Left ventricle myocardium inferior (tissue), 1 donor: ENCODE measurements at regions not wholly inside any gene's neighbourhood (a gene's known extent, or its start where the extent isn't known, plus 50 kb on each side); places are given as distances from the start of the nearest gene placed in this dataset.

Experiments used
- DNase-seq: peaks from one replicate; pipeline ENCODE4 v3.0.0-alpha.2; 2020
- H3K27ac ChIP-seq: fragments of 200-600 bp; replicated peaks from 2 replicates; pipeline ENCODE4 v1.8.0; 2021
- H3K27me3 ChIP-seq: fragments of 200-600 bp; 2 replicates; pipeline ENCODE4 v1.8.0; 2021; ENCODE audit warnings: low read depth
- H3K36me3 ChIP-seq: fragments of 200-600 bp; 2 replicates; pipeline ENCODE4 v1.8.0; 2021
- H3K4me1 ChIP-seq: fragments of 200-600 bp; 2 replicates; pipeline ENCODE4 v1.8.0; 2021
- H3K4me3 ChIP-seq: fragments of 200-600 bp; 2 replicates; pipeline ENCODE4 v1.8.0; 2021; ENCODE audit warnings: mild to moderate bottlenecking, moderate library complexity
- H3K9me3 ChIP-seq: fragments of 200-600 bp; replicated peaks from 2 replicates; pipeline ENCODE4 v1.8.0; 2021
- intact Hi-C: fragments of 100-400 bp; cut with micrococcal nuclease; formaldehyde crosslinking; loops from one replicate; pipeline ENCODE4 v1.11.0; 2022
- TF ChIP-seq, protein P1 (sequence below): fragments of 200-600 bp; IDR thresholded peaks from 2 replicates; pipeline ENCODE4 v1.8.0; 2021; ENCODE audit warnings: antibody characterized with exemption, mild to moderate bottlenecking, borderline replicate concordance
- donor health status: DM: no; HTN: yes; CAD: no; lungs with severe emphysema.

DNA sequence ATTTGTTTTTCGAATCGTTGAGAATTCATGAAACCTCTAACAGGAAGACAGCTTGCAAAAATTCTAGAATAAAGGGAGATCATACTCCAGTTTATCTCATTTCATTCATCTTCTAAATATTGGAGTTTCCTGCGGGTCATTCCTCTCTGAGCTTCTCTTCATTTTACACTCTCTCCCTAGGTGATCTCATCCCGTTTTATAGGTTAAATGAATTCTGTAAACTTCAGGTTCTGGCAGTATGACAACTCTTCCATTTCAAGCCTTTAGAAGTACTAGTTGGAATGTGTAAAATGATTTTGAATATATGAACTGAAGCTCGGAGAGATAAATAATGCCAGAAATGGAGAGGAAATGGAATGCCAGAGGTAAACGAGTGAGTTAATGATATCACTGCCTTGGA lies 312.4 kb downstream of the METTL4 start:
- TF ChIP-seq, protein P1, sequence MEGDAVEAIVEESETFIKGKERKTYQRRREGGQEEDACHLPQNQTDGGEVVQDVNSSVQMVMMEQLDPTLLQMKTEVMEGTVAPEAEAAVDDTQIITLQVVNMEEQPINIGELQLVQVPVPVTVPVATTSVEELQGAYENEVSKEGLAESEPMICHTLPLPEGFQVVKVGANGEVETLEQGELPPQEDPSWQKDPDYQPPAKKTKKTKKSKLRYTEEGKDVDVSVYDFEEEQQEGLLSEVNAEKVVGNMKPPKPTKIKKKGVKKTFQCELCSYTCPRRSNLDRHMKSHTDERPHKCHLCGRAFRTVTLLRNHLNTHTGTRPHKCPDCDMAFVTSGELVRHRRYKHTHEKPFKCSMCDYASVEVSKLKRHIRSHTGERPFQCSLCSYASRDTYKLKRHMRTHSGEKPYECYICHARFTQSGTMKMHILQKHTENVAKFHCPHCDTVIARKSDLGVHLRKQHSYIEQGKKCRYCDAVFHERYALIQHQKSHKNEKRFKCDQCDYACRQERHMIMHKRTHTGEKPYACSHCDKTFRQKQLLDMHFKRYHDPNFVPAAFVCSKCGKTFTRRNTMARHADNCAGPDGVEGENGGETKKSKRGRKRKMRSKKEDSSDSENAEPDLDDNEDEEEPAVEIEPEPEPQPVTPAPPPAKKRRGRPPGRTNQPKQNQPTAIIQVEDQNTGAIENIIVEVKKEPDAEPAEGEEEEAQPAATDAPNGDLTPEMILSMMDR: no peak
- Histone ChIP-seq H3K27ac (no peak overlapping the region), H3K9me3 (peaks cover 24% of the 10 kb centered on the region), H3K36me3 (no peaks in the 10 kb centered on the region), H3K27me3 (no peaks in the 10 kb centered on the region), H3K4me3 (no peak overlapping the region), H3K4me1 (no peaks in the 10 kb centered on the region)
- no peak for DNase-seq
- intact Hi-C loops: no loop called here

DNA sequence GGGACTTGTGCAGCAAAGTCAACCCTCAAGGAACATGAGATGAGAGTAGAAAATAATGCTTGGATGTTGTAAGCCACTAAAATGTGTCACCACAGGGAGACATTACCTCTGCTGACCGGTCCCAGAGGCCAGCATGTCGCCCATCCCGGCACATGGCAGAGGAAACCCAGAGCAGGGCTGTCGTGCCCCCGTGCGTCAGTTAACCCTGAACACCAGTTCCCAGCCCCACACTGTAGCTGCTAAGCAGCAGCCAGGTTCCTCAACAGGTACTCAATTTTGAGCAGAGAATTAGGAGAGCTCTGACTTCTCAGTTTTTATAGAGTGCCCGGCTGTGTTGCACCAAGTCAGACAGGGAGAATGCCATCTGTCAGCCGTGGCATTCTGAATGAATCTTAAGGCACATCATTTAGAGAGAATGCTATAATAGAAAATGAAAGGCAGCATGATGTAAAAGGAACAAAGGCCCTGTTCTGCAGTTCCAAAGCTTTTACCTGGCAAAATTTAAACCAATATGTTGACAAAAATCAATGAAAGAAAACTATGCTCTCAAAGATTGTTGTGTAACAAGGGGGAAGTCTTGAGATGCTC lies 307.9 kb downstream of the METTL4 start:
- intact Hi-C loops: no loop called here
- Histone ChIP-seq H3K4me3 (no peak overlapping the region), H3K4me1 (no peaks in the 10 kb centered on the region), H3K36me3 (no peaks in the 10 kb centered on the region), H3K27me3 (peaks cover 8% of the 10 kb centered on the region), H3K9me3 (no peaks in the 10 kb centered on the region), H3K27ac (no peak overlapping the region)
- no peak for DNase-seq
- TF ChIP-seq, protein P1: no peak

DNA sequence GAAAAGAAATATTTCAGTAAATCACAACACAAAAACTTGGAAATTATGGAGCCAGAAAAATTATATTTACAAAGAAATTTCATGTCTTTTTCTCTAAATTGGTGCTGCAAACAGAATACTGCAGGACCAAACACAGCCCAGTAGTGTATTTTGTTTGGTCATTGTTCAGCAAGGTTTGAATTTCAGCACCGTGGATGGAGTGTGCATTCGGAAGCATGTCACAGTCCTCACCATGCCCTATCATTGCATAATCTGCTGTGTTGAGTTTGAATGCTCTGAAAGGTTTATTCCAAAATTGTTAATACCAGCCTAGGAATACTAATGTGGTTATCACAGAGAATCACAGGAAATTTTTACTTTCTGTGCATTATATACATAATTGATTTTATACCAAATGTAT lies 296.7 kb downstream of the METTL4 start:
- intact Hi-C loops: no loop called here
- Histone ChIP-seq H3K27ac (no peak overlapping the region), H3K4me3 (no peak overlapping the region), H3K4me1 (no peaks in the 10 kb centered on the region), H3K36me3 (no peaks in the 10 kb centered on the region), H3K27me3 (peaks cover 11% of the 10 kb centered on the region), H3K9me3 (no peaks in the 10 kb centered on the region)
- TF ChIP-seq, protein P1: no peak
- DNase-seq: no peak

DNA sequence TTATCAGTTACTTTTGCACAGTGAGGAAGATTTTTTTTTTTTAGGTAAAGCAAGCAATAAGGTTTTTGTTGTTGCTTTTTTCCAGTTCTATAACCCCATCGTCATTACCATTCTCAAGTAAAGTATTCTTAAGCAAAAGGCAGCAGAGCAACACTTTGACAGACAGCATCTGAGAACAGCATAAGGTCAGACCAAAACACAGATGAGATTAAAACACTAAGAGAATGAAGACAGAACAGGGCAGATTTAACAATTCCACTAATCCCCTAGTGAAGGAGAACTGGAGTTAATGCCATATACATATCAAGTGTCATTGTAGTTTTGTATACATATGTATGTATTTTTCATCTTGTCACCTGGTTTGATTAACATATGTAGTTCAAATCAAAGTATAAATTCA lies 290.2 kb downstream of the METTL4 start:
- no peak overlapping the region for H3K4me3 ChIP-seq
- H3K4me1 ChIP-seq: no peaks in the 10 kb centered on the region
- no peaks in the 10 kb centered on the region for H3K27me3 ChIP-seq
- no peaks in the 10 kb centered on the region for H3K9me3 ChIP-seq
- TF ChIP-seq, protein P1: no peak
- no peaks in the 10 kb centered on the region for H3K36me3 ChIP-seq
- no peak overlapping the region for H3K27ac ChIP-seq
- no peak for DNase-seq
- intact Hi-C loops: no loop called here

DNA sequence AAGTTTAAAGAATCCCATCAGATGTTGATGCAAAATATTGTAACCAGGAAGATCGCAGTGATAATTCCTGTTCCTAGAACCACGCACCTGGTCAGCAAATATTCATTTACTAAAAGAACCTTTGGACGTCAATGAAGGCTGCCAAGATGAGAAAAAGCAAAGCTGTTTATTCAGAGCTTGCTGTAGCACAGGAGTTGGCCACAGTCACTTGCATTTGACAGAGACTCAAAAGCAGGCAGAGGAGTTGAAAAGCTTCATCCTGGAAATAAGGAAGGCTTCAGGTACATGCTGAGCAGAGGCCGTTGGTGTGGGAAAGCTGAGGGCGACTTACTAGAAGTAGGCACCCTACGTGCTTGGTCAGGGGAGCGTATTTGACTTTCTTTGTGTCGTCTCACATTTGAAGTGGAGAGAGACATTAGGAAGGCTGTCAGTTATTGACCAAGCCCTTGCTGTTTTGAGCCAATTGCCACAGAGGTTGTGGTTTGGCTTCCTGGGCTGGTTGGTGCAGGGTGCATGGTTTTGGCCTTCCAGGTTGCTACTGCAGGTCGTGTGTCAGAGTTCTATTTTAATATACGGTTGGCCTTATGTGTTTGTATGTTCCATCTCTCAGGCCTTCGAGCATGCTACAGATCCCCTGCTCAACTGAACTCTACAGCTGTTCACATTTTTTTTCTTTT lies 289.6 kb downstream of the METTL4 start:
- intact Hi-C loops: no loop called here
- DNase-seq: no peak
- no peaks in the 10 kb centered on the region for H3K36me3 ChIP-seq
- TF ChIP-seq, protein P1: no peak
- H3K9me3 ChIP-seq: no peaks in the 10 kb centered on the region
- no peak overlapping the region for H3K27ac ChIP-seq
- H3K27me3 ChIP-seq: no peaks in the 10 kb centered on the region
- H3K4me3 ChIP-seq: no peak overlapping the region
- H3K4me1 ChIP-seq: no peaks in the 10 kb centered on the region
